GM12878 (cell line): ENCODE measurements at regions not wholly inside any gene's neighbourhood (a gene's known extent, or its start where the extent isn't known, plus 50 kb on each side); places are given as distances from the start of the nearest gene placed in this dataset.

Source experiments
- BRCA1 ChIP-seq: IDR thresholded peaks from 2 replicates; pipeline ENCODE4 v1.6.1; 2011; ENCODE audit warnings: low read depth, low read length, improper control_type of control experiment
- CBX3 ChIP-seq: fragments of 200-600 bp; sonication (generic); IDR thresholded peaks from 2 replicates; pipeline ENCODE4 v1.6.1; 2016; ENCODE audit warnings: low read depth, borderline replicate concordance
- CTCF ChIP-seq, 3 experiments: IDR thresholded peaks in 2 of 3; conservative IDR thresholded peaks in 1 of 3; 2 replicates each; pipeline ENCODE4 v1.5.1; 2011; ENCODE audit warnings: low read depth in 3 of 3, low read length in 3 of 3, mild to moderate bottlenecking in 3 of 3, control low read depth in 2 of 3, moderate library complexity in 2 of 3, inconsistent platforms in 1 of 3, mixed read lengths in 1 of 3; ENCODE audit not compliant: control insufficient read depth in 2 of 3, insufficient read depth in 1 of 3; ENCODE audit errors: extremely low read depth in 1 of 3
- CUX1 ChIP-seq: IDR thresholded peaks from 2 replicates; pipeline ENCODE4 v1.6.1; 2012; ENCODE audit warnings: improper control_type of control experiment, low read depth, low read length; ENCODE audit not compliant: insufficient replicate concordance
- EP300 ChIP-seq, 2 experiments: fragments of 150-350 bp in 1 of 2; IDR thresholded peaks; 2 replicates each; pipeline ENCODE4 v1.6.1; 2011 to 2012; ENCODE audit warnings: low read depth in 2 of 2, low read length in 2 of 2, borderline replicate concordance in 1 of 2, improper control_type of control experiment in 1 of 2, inconsistent platforms in 1 of 2; ENCODE audit not compliant: control insufficient read depth in 1 of 2
- SP1 ChIP-seq: IDR thresholded peaks from one replicate; pipeline ENCODE4 v1.6.1; 2011; ENCODE audit warnings: low read depth, low read length
- ZZZ3 ChIP-seq: IDR thresholded peaks from 2 replicates; pipeline ENCODE4 v1.6.1; 2011; ENCODE audit warnings: low read depth; ENCODE audit not compliant: control insufficient read depth, insufficient read length

GRCh38 chr3:18791752-18792151 is 356.6 kb upstream of the KCNH8 start:
- TF ChIP-seq EP300 (IDR thresholded peaks at IDR 0.05; ENCODE audit: borderline replicate concordance in 1 of 2, control insufficient read depth in 1 of 2, low read depth in 2 of 2, low read length in 2 of 2) (no peak), CBX3 (no peak), BRCA1 (no peak), ZZZ3 (no peak), CUX1 (no peak), SP1 (no peak), CTCF (IDR thresholded peaks at IDR 0.05 in 2 of 3, conservative IDR thresholded peaks at IDR 0.05 in 1 of 3; ENCODE audit: control insufficient read depth in 2 of 3, extremely low read depth in 1 of 3, insufficient read depth in 1 of 3, low read depth in 3 of 3, low read length in 3 of 3) (no peak)
